ENCODE measurements at regions not wholly inside any gene's neighbourhood (a gene's known extent, or its start where the extent isn't known, plus 50 kb on each side); places are given as distances from the start of the nearest gene placed in this dataset.
"Not testable (repeated sequence)": the region's sequence is repeated elsewhere in the genome, so short reads cannot be mapped to it uniquely, and the experiment has no call there.

DNA sequence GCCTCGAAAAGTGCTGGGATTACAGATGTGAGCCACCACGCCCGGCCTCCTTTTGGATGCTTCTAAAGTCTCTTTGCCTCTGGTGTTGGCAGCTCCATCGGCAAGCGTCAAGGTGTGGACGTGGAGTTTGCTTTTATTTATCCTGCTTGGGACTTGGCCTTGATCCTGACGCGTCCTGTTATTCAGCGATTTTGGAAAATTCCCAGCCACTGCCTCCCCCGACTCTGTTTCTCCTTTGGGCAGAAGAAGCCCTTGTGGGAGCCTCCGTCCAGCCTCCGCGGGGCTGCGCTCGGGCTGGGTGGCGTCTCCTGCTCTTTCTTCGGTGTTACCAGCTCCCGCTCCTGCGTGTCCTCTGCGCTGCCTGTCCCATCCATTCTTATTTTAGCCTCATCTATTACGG is 151.7 kb downstream of the TMEM121 start:
- DNase-seq (ENCODE audit: low read depth in 2 of 2): not testable (repeated sequence)

DNA sequence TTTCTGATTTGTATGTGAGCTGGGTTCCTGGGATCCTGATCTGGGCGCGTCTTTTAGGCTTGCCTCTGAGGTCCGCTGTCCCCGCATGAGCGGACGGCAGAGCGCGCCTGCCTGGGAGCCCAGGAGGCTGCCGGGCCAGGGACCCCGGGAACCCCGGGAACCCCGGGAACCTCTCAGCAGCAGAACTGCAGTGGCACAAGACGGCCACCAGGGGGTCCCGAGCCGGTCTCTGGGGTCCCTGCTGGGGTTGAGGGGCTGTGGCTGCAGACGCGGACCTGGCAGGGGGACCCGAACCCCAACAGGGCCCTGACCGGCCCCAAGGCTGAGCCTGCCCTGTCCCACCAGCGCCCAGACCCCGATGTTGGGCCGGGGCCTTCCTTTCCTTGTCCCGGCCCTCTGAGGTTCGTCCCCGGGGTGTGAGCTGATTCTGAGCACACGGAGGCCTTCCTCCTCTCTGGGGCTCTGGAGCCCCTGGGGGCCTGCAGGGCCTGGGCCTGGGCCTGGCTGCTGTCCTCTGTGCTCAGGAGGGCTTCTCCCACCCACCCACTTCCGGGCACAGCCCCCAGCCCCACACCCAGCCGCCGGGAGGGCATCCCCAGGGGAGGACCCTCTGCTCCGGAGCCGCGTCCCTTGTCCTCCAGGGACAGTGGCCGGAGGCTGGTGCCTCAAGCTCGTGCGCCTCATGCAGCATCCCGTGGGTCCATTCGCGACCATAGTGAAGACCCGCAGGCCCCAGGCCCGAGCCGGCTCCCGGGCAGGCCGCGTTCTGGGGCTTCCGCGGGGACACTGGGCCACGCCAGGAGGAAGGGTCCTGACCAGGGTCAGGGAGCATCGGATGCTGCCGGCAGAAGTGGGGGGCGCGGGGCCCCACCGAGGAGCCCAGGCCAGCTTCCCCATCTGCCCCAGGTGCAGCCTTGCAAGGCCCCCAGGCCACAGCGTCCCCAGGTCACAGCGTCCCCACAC is 152.9 kb downstream of the TMEM121 start:
- not testable (repeated sequence) for DNase-seq (ENCODE audit: low read depth in 2 of 2)

DNA sequence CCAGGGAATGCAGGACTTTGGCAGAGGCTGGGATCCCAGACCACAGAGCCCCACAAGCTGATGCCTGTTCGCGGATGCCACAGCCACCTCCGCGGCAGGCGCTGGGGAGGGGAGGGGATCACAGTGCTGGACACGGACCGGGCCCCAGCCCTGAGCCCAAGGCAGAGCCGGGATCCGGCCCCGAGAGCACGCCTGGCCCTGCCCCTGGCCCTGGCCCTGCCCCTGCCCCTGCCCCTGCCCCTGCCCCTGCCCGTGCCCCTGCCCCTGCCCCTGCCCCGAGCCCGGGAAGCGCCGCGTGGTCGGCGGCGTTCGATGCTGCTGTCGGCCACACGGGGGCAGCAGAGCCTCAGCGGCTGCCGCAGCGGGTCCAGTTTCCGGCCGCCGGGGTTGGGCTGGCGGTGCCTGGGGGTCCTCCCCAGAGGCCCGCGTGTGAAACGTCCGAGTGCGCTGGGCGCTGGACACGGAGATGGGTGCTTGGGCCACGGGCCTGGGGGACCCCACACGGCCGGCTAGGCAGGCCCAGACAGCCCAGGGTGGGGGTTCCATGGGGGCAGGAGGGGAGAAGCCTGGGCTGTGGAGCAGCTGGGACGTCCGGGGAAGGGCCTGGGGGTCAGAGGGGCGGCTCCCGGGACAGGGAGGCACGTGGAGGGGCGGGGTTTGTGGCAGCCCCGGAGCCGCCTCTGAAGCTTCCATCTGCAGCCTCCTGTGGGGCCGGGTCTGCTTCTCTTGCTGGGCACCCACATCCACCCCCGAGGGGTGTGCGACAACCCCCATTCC is 153.8 kb downstream of the TMEM121 start:
- DNase-seq (ENCODE audit: low read depth in 2 of 2): not testable (repeated sequence)

DNA sequence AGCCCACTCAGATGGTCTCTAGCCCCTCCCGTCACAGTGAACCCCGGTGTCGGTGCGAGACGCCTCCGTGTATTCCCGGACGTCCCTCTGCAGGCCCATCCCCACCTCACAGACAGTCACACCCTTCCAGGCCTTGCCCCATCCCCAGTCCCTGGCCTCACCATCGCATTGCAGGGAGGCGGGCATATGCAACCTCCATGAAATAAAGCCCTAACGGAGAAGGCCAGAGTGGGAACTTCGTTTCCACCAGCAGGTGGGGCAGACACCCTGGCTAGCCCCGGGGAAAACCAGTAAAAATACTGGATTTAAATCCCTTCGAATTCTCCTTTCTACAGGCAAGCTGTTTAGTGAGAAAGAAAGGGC is 154.3 kb downstream of the TMEM121 start:
- not testable (repeated sequence) for DNase-seq (ENCODE audit: low read depth in 2 of 2)

DNA sequence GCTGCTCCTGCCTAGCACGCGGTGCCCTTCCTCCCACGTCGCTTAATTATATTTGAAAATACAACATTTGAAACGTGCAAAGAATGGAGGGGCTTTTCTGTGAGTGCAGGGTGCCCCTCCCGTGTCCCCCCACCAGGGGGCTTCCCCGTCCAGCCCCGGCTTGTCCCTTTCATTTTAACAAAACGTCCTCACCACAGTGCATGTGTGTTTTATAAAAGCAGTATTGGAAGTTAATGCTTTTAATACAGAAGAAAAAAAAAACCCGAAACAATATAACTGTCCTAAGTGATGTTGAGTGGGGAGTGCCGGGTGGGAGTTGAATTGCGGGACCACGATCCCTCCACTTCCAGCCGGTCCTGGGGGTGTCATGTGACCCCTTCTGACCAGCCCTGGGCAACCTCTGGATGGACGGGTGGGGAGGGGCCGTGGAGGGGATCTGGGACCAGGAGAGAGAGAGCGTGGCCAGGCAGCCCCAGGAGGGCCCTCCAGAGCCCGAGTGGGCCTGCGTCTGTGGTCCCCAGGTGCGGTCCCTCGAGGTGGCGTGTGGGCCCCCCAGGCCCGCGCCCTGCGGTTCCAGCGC is 155.3 kb downstream of the TMEM121 start:
- not testable (repeated sequence) for DNase-seq (ENCODE audit: low read depth in 2 of 2)

DNA sequence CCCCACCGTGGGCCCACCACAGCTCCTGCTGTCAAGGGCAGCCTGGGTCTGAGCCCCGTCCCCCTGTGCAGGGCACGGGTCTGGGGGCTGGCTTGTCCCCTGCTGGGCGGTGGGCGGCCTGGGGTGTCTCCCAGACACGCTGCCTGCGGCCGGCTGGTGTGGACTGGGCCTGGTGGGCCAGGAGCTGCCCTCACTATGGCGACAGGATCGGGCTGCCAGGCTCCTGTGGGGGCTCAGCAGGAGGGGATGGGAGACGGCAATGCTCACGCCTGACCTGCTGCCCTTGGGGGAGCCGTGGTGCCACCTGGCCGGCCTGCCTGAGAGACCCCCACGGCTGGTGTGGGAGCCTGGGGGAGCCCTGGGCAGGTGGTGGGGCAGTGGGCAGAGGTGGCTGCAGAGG is 156.1 kb downstream of the TMEM121 start:
- not testable (repeated sequence) for DNase-seq (ENCODE audit: low read depth in 2 of 2)

DNA sequence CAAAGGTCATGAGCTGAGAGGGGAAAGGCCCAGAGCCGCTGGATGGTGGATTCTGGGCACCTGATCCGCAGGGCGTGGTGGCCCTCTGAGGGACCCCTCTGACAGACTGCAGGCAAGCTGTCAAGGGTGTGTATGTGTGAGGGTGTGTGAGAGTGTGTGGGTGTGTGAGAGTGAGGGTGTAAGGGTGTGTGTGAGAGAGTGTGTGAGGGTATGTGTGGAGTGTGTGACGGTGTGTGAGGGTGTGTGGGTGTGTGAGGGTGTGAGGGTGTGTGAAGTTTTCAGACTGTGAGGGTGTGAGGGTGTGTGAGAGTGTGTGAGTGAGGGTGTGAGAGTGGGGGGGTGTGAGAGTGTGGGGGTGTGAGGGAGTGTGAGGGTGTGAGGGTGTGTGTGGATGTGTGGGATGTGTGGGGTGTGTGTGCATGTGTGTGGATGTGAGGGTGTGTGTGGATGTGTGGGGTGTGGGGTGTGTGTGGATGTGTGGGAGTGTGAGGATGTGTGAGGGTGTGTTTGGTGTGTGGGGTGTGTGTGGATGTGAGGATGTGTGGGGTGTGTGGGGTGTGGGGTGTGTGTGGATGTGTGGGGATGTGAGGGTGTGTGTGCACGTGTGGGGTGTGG is 156.7 kb downstream of the TMEM121 start:
- DNase-seq (ENCODE audit: low read depth in 2 of 2): no peak

DNA sequence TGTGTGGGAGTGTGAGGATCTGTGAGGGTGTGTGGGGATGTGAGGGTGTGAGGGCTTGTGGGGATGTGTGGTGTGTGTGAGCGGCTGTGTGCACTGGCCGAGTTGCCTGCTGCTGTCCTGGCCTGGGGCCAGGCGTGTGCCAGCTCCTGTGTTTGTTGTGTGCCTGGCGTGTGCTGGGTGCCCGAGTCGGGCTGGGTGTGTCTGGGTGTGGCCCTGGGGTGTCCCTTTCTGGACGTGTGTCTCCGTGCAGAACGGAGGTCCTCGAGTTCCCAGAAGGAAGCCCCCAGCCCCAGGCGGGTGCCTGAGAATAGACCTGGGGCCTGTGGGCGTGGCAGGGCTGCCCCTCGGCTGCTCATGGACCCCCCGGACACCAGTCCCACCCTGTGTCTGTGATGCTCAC is 157.7 kb downstream of the TMEM121 start:
- DNase-seq (ENCODE audit: low read depth in 2 of 2): not testable (repeated sequence)

DNA sequence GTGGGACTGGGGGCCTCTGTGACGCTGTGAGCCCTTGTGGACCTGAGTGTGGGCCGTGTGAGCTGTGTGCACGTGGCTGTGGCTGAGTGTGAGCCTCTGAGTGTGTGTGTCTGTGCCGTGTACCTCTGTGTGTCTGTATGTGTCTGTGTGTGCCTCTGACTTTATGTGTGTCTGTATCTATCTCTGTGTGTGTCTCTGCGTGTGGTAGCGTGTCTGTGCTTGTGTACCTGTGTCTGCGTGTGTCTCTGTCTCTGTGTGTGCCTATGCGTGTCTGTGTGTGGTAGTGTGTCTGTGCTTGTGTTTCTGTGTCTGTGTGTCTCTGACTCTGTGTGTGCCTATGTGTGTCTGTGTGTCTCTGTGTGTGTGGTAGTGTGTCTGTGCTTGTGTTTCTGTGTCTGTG is 158.2 kb downstream of the TMEM121 start:
- not testable (repeated sequence) for DNase-seq (ENCODE audit: low read depth in 2 of 2)

DNA sequence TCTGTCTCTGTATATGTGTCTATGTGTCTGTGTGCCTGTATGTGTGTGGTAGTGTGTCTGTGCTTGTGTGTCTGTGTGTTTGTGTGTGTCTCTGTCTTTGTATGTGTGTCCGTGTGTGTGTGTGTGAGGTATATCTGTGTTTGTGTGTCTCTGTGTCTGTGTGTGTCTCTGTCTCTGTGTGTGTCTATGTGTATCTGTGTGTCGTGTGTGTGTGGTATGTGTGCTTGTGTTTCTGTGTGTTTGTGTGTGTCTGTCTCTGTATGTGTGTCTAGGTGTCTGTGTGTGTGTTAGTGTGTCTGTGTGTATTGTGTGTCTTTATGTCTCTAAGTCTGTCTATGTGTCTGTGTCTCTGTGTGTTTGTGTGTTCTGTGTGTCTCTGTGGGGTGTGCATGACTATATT is 158.6 kb downstream of the TMEM121 start:
- DNase-seq (ENCODE audit: low read depth in 2 of 2): no peak

DNA sequence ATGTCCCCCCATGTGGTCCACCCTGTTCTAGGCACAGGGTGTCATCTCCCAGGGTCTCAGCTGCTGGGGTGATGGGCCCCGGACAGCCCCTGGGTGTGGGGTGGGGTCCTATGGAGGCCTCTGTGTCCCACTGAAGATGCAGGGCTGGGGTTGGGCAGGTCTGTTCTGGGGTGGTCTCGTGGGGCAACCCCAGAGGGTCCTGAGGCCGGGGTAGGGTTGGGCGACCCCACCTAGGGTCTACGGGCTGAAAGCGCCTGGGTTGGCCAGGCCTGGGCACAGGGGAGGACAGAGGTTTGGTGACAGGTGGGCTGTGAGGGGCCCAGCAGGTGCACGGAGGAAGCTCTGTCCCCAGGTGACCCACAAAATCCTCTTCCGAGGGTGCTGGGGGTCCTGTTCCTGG is 159.2 kb downstream of the TMEM121 start:
- DNase-seq (ENCODE audit: low read depth in 2 of 2): not testable (repeated sequence)

DNA sequence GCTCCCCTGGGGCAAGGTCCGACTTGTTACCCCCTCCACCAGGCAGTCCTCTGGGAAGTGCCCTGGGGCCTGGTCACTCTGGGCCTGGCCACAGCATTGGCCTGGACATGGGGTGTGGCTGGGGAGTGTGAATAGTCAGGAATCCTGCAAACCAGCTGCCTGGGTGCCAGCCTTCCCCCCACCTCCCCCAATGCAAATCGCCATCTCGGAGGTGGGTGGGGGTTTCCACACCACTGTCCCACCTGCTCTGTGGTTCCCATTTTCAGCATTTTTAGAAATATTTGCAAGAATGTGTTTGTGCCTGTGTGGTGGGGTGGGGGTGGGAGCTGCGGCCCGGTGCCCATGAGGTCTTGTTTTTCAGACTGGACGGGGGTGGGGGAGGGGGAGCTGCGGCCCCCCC is 159.7 kb downstream of the TMEM121 start:
- DNase-seq (ENCODE audit: low read depth in 2 of 2): not testable (repeated sequence)

DNA sequence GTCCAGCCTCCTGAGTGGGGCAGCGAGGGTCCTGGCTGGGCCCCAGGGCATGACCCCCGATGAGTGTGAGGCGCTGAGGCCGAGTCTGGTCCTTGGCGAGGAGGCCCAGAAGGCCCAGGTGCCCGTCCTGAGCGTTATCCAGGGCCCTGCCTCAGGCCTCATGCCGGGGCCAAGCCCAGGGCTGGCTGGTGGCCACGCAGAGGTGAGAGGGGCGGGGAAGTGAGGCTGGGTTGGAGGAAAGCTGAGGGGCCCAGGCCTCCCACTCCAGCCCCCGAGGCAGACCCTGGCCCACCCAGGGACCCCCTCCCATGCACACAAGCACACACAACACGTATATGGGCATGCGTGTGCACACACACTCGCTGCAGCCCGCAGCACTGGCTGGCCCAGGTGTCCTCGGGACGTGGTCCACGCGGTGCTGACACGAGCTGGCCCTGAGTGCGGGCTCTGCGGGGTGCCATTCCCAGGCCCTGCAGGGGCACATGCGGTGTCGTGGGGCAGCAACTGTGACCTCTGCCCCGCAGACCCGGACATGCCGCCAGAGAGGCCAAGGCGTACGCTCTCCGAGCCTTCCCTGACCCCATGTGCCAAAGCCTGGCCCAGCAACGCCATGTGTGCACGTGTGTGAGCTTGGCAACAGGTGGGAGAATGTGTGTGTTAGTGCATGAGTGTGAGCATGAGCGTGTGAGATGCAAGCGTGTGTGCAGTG is 160.2 kb downstream of the TMEM121 start:
- DNase-seq (ENCODE audit: low read depth in 2 of 2): not testable (repeated sequence)

DNA sequence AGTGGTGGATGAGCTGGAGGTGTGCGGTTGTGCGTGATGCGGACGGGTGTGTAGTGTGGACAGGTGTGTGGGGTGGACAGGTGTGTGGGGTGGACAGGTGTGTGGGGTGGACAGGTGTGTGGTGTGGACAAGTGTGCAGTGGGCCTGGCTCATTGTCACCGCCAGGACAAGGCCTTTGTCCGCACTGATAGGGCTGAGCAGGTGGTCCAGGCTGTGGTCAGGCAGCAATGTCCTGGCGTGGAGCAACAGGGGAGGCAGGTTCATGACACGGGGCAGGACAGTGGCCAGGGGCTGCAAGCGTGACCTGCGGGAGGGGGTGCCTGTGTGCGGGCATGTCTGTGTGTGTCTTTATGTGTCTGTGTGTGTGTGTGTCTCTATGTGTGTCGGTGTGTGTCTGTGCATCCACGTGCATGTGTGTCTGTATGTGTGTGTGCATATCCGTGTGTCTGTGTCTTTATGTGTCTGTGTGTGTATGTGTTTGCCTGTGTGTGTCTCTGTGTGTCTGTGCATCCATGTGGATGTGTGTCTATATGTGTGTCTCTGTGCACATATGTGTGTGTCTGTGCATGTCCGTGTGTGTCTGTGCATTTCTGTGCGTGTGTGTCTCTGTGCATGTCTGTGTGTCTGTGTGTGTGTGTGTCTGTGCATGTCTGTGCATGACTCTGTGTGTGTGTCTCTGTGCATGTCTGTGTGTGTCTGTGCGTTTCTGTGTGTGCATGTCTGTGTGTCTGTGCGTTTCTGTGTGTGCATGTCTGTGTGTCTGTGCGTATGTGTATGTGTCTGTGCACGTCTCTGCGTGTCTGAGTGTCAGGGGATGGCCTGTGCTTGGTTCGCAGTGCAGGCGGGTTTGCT is 161.0 kb downstream of the TMEM121 start:
- DNase-seq (ENCODE audit: low read depth in 2 of 2): not testable (repeated sequence)

DNA sequence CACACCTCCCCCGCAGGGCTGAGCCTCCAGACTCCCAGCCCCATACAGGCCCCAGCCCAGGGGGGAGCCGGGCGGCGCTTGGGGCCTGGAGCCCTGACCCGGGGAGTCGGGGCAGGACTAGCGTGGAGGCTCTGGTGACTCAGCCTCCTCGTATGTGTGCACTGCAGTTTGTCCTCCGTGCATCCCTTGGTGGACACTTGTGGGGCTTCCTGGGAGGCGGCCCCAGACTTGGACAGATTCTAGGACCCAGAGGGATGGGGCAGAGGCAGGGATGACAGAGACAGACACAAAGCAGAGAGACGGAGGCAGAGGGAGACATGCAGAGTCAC is 161.6 kb downstream of the TMEM121 start:
- DNase-seq (ENCODE audit: low read depth in 2 of 2): not testable (repeated sequence)

DNA sequence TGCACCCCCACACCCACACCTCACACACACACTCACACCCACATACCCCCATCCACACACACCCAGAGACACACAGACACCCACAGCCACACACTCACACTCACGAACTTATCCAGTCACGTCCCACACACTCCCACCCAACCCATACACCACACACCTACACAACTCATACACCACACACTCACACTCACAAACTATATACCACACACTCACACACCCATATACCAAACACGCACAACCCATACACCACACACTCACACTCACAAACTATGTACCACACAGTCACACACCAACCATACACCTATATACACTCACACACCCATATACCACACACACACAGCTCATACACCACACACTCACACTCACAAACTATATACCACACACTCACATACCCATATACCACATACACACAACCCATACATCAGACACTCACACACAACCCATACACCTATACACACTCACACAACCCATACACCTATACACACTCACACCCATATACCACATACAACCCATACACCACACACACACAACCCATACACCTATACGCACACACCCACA is 162.4 kb downstream of the TMEM121 start:
- not testable (repeated sequence) for DNase-seq (ENCODE audit: low read depth in 2 of 2)

DNA sequence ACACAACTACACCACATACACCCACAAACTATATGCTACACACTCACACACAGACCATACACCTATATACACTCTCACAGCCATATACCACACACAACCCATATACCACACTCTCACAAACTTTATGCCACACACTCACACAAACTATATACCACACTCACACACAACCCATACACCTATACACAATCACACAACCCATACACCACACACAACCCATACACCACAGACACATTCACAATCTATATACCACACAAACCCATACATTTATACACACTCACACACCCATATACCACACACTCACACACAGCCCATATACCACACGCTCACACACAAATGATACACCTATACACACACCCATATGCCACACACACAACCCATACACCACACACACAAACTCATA is 163.3 kb downstream of the TMEM121 start:
- DNase-seq (ENCODE audit: low read depth in 2 of 2): no peak

DNA sequence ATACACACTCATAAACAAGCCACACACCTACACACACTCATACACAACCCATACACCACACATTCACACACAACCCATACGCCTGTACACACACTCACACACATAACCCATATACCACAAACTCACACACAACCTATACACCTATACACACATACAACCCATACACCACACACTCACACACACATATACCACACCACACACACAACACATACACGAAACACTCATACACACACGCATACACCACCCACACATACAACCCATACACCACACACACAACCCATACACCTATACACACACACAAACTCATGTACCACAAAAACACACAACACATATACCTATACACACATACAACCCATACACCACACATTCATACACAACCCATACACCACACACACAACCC is 164.3 kb downstream of the TMEM121 start:
- DNase-seq (ENCODE audit: low read depth in 2 of 2): no peak

DNA sequence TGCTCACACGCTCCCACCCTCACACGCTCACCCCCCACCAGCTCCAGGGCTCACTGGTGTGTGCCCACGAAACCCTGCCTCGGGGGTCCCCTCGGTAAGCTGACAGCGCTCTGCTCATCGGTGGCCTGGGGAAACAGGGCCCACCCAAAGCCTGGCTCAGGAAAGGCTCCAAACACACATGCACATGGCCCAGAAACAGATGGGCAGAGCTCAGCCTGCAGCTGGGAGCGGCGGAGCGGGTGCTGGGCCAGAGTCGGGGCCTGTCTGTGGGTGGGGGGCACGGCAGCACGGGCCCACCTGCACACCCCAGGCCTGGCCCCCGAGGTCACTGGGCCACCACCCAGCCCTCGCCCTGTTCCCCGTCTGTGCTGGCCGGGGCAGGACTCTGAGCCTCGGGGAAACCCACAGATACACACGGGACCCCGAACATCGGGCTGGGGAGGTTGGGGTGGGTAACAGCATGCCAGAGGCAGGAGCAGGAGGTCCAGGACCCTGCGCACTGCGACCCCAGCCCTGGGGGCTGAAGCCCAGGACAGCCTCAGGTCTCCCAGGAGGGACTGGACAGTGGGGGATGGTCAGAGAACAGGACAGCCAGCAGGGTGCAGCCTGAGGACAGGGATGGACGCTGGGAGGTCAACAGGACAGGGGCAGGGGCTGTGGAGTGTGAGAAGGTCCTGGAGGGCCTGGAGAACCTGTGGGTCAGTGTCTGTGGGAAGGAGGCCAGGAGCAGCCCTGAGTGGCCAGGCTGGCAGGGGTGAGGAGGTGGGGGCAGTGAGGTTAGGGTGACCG is 165.1 kb downstream of the TMEM121 start:
- DNase-seq (ENCODE audit: low read depth in 2 of 2): not testable (repeated sequence)

Measured in stimulated activated CD8-positive, alpha-beta memory T cell treated with anti-CD3 and anti-CD28 coated beads, Interleukin-7, amount 100 ng/mL, for 4 hours (primary cell).